ENCODE measurements at regions not wholly inside any gene's neighbourhood (a gene's known extent, or its start where the extent isn't known, plus 50 kb on each side); places are given as distances from the start of the nearest gene placed in this dataset.

DNA sequence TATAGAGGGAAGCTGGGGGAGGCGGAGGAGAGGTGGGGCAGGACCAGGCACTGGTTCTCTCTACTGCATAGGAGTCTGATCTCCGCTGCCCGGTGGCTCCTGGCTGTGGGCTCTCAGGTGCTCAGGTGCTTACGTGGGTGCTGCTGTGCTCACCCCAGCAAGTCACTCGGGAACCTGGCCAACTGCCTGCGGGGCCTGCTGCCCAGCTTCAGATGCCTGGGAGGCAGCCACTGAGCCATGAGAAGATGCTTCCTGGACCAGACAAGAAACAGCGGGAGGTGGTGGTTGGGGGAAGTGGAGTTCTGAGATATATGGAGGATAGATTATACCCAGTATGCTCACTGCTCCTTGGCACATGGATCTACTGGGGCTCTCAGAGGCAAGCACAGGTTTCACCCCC lies 1303.4 kb downstream of the TBC1D22A start:
- TF ChIP-seq EZH2phosphoT487 (IDR thresholded peaks at IDR 0.05; ENCODE audit: borderline replicate concordance, low read length): no peak
- TF ChIP-seq, protein P1, sequence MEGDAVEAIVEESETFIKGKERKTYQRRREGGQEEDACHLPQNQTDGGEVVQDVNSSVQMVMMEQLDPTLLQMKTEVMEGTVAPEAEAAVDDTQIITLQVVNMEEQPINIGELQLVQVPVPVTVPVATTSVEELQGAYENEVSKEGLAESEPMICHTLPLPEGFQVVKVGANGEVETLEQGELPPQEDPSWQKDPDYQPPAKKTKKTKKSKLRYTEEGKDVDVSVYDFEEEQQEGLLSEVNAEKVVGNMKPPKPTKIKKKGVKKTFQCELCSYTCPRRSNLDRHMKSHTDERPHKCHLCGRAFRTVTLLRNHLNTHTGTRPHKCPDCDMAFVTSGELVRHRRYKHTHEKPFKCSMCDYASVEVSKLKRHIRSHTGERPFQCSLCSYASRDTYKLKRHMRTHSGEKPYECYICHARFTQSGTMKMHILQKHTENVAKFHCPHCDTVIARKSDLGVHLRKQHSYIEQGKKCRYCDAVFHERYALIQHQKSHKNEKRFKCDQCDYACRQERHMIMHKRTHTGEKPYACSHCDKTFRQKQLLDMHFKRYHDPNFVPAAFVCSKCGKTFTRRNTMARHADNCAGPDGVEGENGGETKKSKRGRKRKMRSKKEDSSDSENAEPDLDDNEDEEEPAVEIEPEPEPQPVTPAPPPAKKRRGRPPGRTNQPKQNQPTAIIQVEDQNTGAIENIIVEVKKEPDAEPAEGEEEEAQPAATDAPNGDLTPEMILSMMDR (IDR thresholded peaks at IDR 0.05; ENCODE audit: low read depth, low read length, poor library complexity, severe bottlenecking): no peak
